ENCODE measurements at regions not wholly inside any gene's neighbourhood (a gene's known extent, or its start where the extent isn't known, plus 50 kb on each side); places are given as distances from the start of the nearest gene placed in this dataset.

DNA sequence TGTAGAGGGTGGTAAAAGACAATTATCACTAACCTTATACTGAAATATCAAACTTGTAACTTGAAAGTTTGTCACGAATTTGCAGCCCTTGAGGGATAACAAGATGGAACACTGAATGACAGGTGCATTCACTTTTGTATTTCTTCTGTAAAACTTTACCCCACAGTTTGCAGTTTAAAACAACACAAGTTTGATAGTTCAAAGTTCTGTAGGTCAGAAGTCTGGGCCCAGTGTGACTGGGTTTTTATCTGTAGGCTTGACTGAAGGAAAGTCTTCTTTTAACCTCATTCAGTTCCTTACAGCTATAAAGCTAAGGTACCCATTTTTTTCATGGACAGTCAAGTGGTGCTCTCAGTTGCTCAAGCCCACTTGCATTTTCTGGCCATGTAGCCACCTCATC lies 257.1 kb upstream of the NRXN1 start:
- TF ChIP-seq POLR2A (IDR thresholded peaks at IDR 0.05) = no peak
- TF ChIP-seq, protein P1, sequence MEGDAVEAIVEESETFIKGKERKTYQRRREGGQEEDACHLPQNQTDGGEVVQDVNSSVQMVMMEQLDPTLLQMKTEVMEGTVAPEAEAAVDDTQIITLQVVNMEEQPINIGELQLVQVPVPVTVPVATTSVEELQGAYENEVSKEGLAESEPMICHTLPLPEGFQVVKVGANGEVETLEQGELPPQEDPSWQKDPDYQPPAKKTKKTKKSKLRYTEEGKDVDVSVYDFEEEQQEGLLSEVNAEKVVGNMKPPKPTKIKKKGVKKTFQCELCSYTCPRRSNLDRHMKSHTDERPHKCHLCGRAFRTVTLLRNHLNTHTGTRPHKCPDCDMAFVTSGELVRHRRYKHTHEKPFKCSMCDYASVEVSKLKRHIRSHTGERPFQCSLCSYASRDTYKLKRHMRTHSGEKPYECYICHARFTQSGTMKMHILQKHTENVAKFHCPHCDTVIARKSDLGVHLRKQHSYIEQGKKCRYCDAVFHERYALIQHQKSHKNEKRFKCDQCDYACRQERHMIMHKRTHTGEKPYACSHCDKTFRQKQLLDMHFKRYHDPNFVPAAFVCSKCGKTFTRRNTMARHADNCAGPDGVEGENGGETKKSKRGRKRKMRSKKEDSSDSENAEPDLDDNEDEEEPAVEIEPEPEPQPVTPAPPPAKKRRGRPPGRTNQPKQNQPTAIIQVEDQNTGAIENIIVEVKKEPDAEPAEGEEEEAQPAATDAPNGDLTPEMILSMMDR (IDR thresholded peaks at IDR 0.05) = no peak
